ENCODE measurements at regions not wholly inside any gene's neighbourhood (a gene's known extent, or its start where the extent isn't known, plus 50 kb on each side); places are given as distances from the start of the nearest gene placed in this dataset.

DNA sequence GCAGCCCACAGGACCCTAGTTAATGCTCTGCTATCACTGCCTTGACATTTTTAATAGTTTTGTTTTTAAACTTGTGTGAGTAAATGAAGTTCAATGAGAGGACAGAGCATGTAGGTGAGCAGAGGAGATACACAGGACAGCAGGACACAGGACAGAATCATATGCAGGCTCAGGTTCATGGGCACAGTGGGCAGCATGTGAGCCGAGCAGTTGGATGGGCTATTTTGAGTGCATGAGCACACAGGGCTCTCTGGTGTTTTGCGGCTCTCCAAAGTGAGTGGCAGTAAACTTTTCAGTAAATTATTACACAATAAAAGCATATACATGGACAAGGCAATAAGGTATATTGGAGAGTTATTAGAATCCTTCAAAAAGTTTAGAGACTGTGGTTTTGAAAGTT lies 189.7 kb upstream of the OR4E1 start:
- in situ Hi-C loops (cut with MboI; ENCODE audit: low sequenced_read_pairs), result no loop called here
- no CpG with 5 or more reads among the region's 2 CpGs for WGBS, 2 experiments (ENCODE audit: extremely low coverage in 2 of 2, insufficient read length in 1 of 2)
- H2BK120ac ChIP-seq (ENCODE audit: low read depth, low read length), result no peak overlapping the region
- no peaks in the 10 kb centered on the region for H3K27me3 ChIP-seq (ENCODE audit: control insufficient read depth, insufficient read depth, low read length)
- DNase-seq (no peak), ATAC-seq (ENCODE audit: low read depth) (no peak)
- no peak overlapping the region for H3K4me3 ChIP-seq (ENCODE audit: insufficient read depth, low read depth, low read length)
- dilution Hi-C loops (cut with HindIII; ENCODE audit: low sequenced_read_pairs, unreplicated experiment), result no loop called here
- no peaks in the 10 kb centered on the region for H3K4me1 ChIP-seq (ENCODE audit: control insufficient read depth, insufficient read depth, low read length)
- H4K91ac ChIP-seq (ENCODE audit: insufficient read depth, low read depth, low read length), result no peak overlapping the region
- intact Hi-C loops (cut with micrococcal nuclease), result no loop called here
- H2BK15ac ChIP-seq (ENCODE audit: low read depth, low read length), result no peak overlapping the region
- H2AK9ac ChIP-seq (replicated peaks; ENCODE audit: low read depth, low read length, poor library complexity), result no peak overlapping the region
- H3K36me3 ChIP-seq (ENCODE audit: control insufficient read depth, insufficient read depth, low read length), result no peaks in the 10 kb centered on the region
- H3K23ac ChIP-seq (ENCODE audit: low read depth, low read length), result no peak overlapping the region
- no peak overlapping the region for H3K18ac ChIP-seq (ENCODE audit: low read depth, low read length)
- ChIA-PET CTCF (interaction anchor here (1.3 kb wide), 1 partner anchor 11 kb away, joined by 5 read pairs; no protein-coding TSS in a partner anchor), POLR2A (ENCODE audit: unreplicated experiment) (no interaction called here)
- H2BK5ac ChIP-seq (ENCODE audit: low read depth, low read length, poor library complexity, severe bottlenecking), result no peak overlapping the region
- BruUV-seq (replicated peaks), result no TSS peak
- H3K4ac ChIP-seq (ENCODE audit: low read depth, low read length), result no peak overlapping the region
- H4K5ac ChIP-seq (ENCODE audit: low read depth, low read length), result no peak overlapping the region
- H3K4me2 ChIP-seq (ENCODE audit: low read depth, low read length), result no peak overlapping the region
- no peak overlapping the region for H3K9ac ChIP-seq (ENCODE audit: low read depth, low read length)
- no peaks in the 10 kb centered on the region for H3K9me3 ChIP-seq (ENCODE audit: control insufficient read depth, insufficient read depth, low read length)
- no peak overlapping the region for H3K14ac ChIP-seq (replicated peaks; ENCODE audit: low read depth, low read length)
- H4K20me1 ChIP-seq (ENCODE audit: insufficient read depth, low read length), result no peaks in the 10 kb centered on the region
- H3K56ac ChIP-seq (ENCODE audit: extremely low read depth, insufficient read depth, low read length), result no peak overlapping the region
- no peak overlapping the region for H2AFZ ChIP-seq (replicated peaks; ENCODE audit: low read length, poor library complexity)
- H4K8ac ChIP-seq (ENCODE audit: low read depth in 2 of 2, low read length in 2 of 2), result no peak overlapping the region
- no peaks in the 10 kb centered on the region for H3K79me1 ChIP-seq (ENCODE audit: low read depth in 1 of 2, low read length in 2 of 2)
- H3K9me1 ChIP-seq (ENCODE audit: insufficient read depth, low read length), result no peaks in the 10 kb centered on the region
- no peak overlapping the region for H2BK20ac ChIP-seq (ENCODE audit: low read depth, low read length)
- H2AK5ac ChIP-seq (ENCODE audit: low read depth, low read length), result no peak overlapping the region
- no peak overlapping the region for H3K27ac ChIP-seq (ENCODE audit: insufficient read depth, low read length)
- no peak for TF ChIP-seq RFX5 (IDR thresholded peaks at IDR 0.05; ENCODE audit: low read depth, low read length)
- no peak for TF ChIP-seq FOS (IDR thresholded peaks at IDR 0.05; ENCODE audit: low read depth, low read length)
- no peak for TF ChIP-seq RCOR1 (IDR thresholded peaks at IDR 0.05; ENCODE audit: insufficient replicate concordance, low read length)
- TF ChIP-seq MAZ (IDR thresholded peaks at IDR 0.05; ENCODE audit: borderline replicate concordance, low read depth, low read length), result no peak
- no peak for TF ChIP-seq POLR2A (IDR thresholded peaks at IDR 0.05; ENCODE audit: low read depth, low read length)
- TF ChIP-seq, protein P1, sequence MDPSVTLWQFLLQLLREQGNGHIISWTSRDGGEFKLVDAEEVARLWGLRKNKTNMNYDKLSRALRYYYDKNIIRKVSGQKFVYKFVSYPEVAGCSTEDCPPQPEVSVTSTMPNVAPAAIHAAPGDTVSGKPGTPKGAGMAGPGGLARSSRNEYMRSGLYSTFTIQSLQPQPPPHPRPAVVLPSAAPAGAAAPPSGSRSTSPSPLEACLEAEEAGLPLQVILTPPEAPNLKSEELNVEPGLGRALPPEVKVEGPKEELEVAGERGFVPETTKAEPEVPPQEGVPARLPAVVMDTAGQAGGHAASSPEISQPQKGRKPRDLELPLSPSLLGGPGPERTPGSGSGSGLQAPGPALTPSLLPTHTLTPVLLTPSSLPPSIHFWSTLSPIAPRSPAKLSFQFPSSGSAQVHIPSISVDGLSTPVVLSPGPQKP (IDR thresholded peaks at IDR 0.05; ENCODE audit: borderline replicate concordance, low read depth, low read length), result no peak
- no peak for TF ChIP-seq BHLHE40 (IDR thresholded peaks at IDR 0.05; ENCODE audit: low read depth, low read length)
- TF ChIP-seq CHD1 (IDR thresholded peaks at IDR 0.05; ENCODE audit: low read depth, low read length), result no peak
- TF ChIP-seq SMC3 (IDR thresholded peaks at IDR 0.05; ENCODE audit: low read depth, low read length), result no peak
- no peak for TF ChIP-seq NFE2L2 (IDR thresholded peaks at IDR 0.05; ENCODE audit: low read depth, low read length)
- no peak for TF ChIP-seq MXI1 (IDR thresholded peaks at IDR 0.05; ENCODE audit: borderline replicate concordance, low read depth, low read length)
- TF ChIP-seq USF2 (IDR thresholded peaks at IDR 0.05; ENCODE audit: low read depth, low read length), result no peak
- no peak for TF ChIP-seq MAFK (IDR thresholded peaks at IDR 0.05; ENCODE audit: low read depth, low read length)
- no peak for TF ChIP-seq CEBPB (IDR thresholded peaks at IDR 0.05; ENCODE audit: low read depth, low read length)
- TF ChIP-seq, protein P2, sequence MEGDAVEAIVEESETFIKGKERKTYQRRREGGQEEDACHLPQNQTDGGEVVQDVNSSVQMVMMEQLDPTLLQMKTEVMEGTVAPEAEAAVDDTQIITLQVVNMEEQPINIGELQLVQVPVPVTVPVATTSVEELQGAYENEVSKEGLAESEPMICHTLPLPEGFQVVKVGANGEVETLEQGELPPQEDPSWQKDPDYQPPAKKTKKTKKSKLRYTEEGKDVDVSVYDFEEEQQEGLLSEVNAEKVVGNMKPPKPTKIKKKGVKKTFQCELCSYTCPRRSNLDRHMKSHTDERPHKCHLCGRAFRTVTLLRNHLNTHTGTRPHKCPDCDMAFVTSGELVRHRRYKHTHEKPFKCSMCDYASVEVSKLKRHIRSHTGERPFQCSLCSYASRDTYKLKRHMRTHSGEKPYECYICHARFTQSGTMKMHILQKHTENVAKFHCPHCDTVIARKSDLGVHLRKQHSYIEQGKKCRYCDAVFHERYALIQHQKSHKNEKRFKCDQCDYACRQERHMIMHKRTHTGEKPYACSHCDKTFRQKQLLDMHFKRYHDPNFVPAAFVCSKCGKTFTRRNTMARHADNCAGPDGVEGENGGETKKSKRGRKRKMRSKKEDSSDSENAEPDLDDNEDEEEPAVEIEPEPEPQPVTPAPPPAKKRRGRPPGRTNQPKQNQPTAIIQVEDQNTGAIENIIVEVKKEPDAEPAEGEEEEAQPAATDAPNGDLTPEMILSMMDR (conservative IDR thresholded peaks at IDR 0.05; ENCODE audit: low read depth, low read length), result no peak
- TF ChIP-seq RAD21 (IDR thresholded peaks at IDR 0.05; ENCODE audit: low read length), result no peak

All from IMR-90 (cell line).